RWPE2 (cell line): ENCODE measurements at regions not wholly inside any gene's neighbourhood (a gene's known extent, or its start where the extent isn't known, plus 50 kb on each side); places are given as distances from the start of the nearest gene placed in this dataset.
A peak's percentile ranks its signal among the peaks of the same experiment; 100 is the strongest.

Experiments used
- ATAC-seq: fragments of 200-7000 bp; cut with Tn5 transposase; 3 replicates; pipeline ENCODE4 v1.9.1; 2021; ENCODE audit warnings: low read depth
- DNase-seq: peaks from one replicate; pipeline ENCODE4 v3.0.0-alpha.2; 2020; ENCODE audit warnings: low spot score
- H3K27ac ChIP-seq: fragments of 450-650 bp; 2 replicates; pipeline ENCODE4 v1.5.1; 2017; ENCODE audit warnings: mild to moderate bottlenecking; ENCODE audit not compliant: poor library complexity, severe bottlenecking
- H3K27me3 ChIP-seq: fragments of 250-450 bp; sonication (Bioruptor Pico); 2 replicates; pipeline ENCODE4 v1.5.1; 2021; ENCODE audit warnings: mild to moderate bottlenecking, moderate library complexity; ENCODE audit not compliant: insufficient read depth, poor library complexity, severe bottlenecking
- H3K36me3 ChIP-seq: fragments of 250-450 bp; sonication (Bioruptor Pico); 2 replicates; pipeline ENCODE4 v1.5.1; 2020; ENCODE audit warnings: low read depth, mild to moderate bottlenecking, moderate library complexity
- H3K4me1 ChIP-seq: fragments of 250-450 bp; sonication (Bioruptor Pico); 2 replicates; pipeline ENCODE4 v1.5.1; 2021; ENCODE audit warnings: mild to moderate bottlenecking, moderate library complexity; ENCODE audit not compliant: insufficient read depth, poor library complexity, severe bottlenecking
- H3K4me3 ChIP-seq: fragments of 250-450 bp; sonication (Bioruptor Pico); 2 replicates; pipeline ENCODE4 v1.5.1; 2021; ENCODE audit warnings: mild to moderate bottlenecking, moderate library complexity; ENCODE audit not compliant: severe bottlenecking
- H3K9me3 ChIP-seq: fragments of 250-450 bp; sonication (Bioruptor Pico); 2 replicates; pipeline ENCODE4 v1.5.1; 2021; ENCODE audit warnings: mild to moderate bottlenecking, moderate library complexity; ENCODE audit not compliant: severe bottlenecking
- TF ChIP-seq, protein P1 (sequence below): fragments of 450-650 bp; IDR thresholded peaks from one replicate; pipeline ENCODE4 v1.5.1; 2017; ENCODE audit warnings: mild to moderate bottlenecking, moderate library complexity; ENCODE audit not compliant: poor library complexity, severe bottlenecking

DNA sequence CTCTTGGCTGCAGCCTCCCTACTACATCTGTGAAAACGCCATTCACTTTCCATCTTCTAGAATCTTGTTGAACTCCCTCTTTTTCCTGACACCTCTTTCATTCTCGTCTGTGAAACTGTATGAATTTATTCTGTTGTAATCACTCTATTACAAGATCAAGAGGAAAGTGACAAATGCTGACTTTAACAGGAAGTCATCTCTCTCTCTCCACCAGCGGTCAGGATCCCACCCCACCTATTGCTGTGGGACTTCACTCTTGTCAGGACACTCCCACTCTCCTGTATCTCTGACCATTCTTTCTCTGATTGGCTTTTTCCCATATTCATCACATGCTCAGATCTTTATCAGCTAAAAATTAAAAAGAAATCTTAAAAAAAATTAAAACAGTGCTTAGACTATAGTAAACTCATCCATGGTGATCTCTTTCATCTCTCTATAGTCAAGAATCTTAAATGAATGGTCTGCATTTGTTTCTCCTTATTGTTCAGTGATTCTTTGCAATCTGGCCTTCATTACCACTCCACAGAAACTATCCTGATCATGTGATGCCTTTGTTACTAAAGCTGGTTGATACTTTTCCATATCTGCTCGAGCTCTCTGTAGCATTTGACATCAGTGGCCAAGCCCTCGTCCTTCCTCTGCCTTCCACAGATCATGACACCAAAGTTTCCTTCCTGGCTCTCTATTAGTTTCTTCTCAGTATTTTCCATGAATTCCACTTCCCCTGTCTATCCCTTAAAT, 113.6 kb downstream of the UCHL5 start:
- H3K27ac ChIP-seq = no peak overlapping the region
- H3K4me3 ChIP-seq = no peak overlapping the region
- H3K4me1 ChIP-seq = no peaks in the 10 kb centered on the region
- no peaks in the 10 kb centered on the region for H3K9me3 ChIP-seq
- ATAC-seq = no peak
- TF ChIP-seq, protein P1, sequence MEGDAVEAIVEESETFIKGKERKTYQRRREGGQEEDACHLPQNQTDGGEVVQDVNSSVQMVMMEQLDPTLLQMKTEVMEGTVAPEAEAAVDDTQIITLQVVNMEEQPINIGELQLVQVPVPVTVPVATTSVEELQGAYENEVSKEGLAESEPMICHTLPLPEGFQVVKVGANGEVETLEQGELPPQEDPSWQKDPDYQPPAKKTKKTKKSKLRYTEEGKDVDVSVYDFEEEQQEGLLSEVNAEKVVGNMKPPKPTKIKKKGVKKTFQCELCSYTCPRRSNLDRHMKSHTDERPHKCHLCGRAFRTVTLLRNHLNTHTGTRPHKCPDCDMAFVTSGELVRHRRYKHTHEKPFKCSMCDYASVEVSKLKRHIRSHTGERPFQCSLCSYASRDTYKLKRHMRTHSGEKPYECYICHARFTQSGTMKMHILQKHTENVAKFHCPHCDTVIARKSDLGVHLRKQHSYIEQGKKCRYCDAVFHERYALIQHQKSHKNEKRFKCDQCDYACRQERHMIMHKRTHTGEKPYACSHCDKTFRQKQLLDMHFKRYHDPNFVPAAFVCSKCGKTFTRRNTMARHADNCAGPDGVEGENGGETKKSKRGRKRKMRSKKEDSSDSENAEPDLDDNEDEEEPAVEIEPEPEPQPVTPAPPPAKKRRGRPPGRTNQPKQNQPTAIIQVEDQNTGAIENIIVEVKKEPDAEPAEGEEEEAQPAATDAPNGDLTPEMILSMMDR = no peak
- H3K27me3 ChIP-seq = no peaks in the 10 kb centered on the region
- no peaks in the 10 kb centered on the region for H3K36me3 ChIP-seq
- DNase-seq = no peak

DNA sequence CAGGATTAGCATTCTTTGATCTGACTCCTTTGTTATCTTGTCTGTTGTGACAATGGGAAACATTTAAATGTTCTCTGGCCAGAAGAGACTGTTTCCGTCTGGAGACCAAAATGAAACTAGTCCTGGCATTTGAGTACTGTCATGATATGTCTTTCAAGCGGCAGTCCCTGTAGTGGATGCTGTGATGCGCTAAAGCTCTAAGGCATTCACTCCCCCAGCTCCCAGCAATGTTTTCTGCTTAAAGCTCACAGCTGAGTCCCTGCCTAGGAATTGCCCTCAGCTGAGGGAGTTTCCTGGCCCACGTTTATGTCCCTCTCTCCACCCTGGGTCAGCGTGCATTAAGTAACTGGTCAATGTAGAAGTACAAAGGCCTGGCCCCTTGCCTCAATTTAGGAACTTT, 109.4 kb downstream of the UCHL5 start:
- no peak for ATAC-seq
- H3K27me3 ChIP-seq = no peaks in the 10 kb centered on the region
- H3K9me3 ChIP-seq = no peaks in the 10 kb centered on the region
- no peaks in the 10 kb centered on the region for H3K36me3 ChIP-seq
- peaks cover 4% of the 10 kb centered on the region for H3K4me1 ChIP-seq
- H3K27ac ChIP-seq = no peak overlapping the region
- DNase-seq = no peak
- no peak overlapping the region for H3K4me3 ChIP-seq
- TF ChIP-seq, protein P1 = no peak

DNA sequence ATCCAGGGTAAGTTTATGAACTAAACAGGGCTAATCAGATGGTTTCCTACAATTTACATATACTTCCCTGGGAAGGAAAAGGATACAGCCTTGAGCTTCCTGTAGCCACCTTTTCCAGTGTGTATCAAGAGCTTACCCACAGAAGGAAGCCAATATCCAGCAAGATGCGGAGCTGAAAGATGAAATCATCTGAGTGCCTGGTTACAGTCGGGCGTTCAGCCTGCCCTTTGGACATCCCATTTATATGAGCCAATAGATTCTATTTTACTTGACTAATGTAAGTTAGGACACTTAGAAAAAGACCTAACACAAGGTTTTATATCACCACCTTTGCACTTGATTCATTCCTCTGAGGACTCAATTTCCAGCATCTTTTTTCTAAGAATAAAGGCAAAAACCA, 108.2 kb downstream of the UCHL5 start:
- DNase-seq = no peak
- peaks cover 4% of the 10 kb centered on the region for H3K4me1 ChIP-seq
- no peak for ATAC-seq
- no peaks in the 10 kb centered on the region for H3K9me3 ChIP-seq
- no peak overlapping the region for H3K27ac ChIP-seq
- TF ChIP-seq, protein P1 = no peak
- no peaks in the 10 kb centered on the region for H3K27me3 ChIP-seq
- H3K4me3 ChIP-seq = no peak overlapping the region
- no peaks in the 10 kb centered on the region for H3K36me3 ChIP-seq

DNA sequence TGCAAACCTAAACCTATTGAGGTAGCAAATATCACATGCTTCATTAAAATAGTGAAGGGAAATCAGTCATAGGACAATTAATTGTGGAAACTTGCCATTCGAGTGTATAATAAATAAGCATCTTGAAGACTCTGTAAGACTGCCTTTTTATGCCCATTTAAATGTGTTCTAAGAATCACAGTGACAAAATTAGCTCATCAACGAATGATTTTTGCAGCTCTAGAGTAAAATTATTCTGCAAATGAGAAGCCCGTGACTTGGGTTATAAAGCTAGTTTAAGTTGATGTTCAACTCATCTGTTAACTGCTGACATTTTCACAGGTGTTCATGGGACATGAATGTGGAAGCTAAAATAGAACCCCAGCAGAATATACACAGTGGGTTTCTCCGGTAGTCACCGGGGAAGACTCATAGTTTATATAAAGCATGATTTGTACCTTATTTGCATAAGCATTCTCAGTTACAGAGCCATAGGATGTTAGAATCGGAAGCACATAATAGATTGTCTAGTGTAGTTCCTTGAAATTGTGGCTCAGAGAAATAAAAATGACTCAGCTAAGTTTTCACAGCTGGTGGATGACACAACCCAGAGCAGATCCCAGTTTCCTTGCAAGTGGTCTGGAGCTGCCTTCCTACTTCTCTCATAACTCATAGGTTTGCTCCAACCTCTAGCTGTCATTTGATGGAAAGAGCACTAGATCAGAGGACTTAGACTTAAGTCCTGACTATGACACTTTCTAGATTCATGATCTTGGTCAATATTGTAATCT, 107.3 kb downstream of the UCHL5 start:
- no peak for DNase-seq
- Histone ChIP-seq H3K36me3 (no peaks in the 10 kb centered on the region), H3K9me3 (no peaks in the 10 kb centered on the region), H3K4me3 (no peak overlapping the region), H3K27me3 (no peaks in the 10 kb centered on the region), H3K4me1 (peaks cover 4% of the 10 kb centered on the region), H3K27ac (no peak overlapping the region)
- ATAC-seq = peak; percentile 89
- TF ChIP-seq, protein P1 = no peak

DNA sequence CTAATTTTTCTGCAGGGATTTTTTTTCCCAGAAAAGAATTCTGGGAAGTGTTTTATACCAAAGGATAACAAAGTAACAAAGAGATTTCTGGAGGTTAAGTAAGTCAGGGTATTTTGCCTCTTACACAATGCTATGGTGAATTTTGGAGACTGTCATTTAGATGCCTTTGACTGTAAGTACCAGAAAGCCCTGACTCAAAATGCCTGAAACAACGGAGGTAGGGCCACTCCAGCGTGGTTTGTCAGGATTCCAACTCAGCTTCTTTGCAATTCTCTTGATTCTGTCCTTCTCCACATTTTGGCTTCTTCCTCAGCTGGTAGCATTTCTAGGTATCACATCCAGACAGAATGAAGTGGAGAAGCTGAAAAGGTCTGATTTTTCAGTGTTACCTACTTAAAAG, 106.5 kb downstream of the UCHL5 start:
- no peak overlapping the region for H3K4me3 ChIP-seq

More for the DNA sequence above, 106.5 kb downstream of the UCHL5 start:
- DNase-seq = no peak
- ATAC-seq = no peak
- Histone ChIP-seq H3K27ac (no peak overlapping the region), H3K36me3 (no peaks in the 10 kb centered on the region), H3K9me3 (no peaks in the 10 kb centered on the region), H3K4me1 (peaks cover 4% of the 10 kb centered on the region), H3K27me3 (no peaks in the 10 kb centered on the region)
- TF ChIP-seq, protein P1 = no peak
